ENCODE measurements at regions not wholly inside any gene's neighbourhood (a gene's known extent, or its start where the extent isn't known, plus 50 kb on each side); places are given as distances from the start of the nearest gene placed in this dataset.
"Not testable (repeated sequence)": the region's sequence is repeated elsewhere in the genome, so short reads cannot be mapped to it uniquely, and the experiment has no call there.

GRCh38 chr22:48486558-48486957 is 1341.1 kb downstream of the BRD1 start:
- peaks cover 3 to 11% of the 10 kb centered on the region in 2 donors for H3K4me1 ChIP-seq
- TF ChIP-seq CTCF (IDR thresholded peaks at IDR 0.05) = no peak
- no peak for ATAC-seq
- peak in 1 of 4 donors; percentile 24 for DNase-seq
- peaks cover 30 to 66% of the 10 kb centered on the region in 2 donors for H3K27me3 ChIP-seq
- no peak overlapping the region for H3K4me3 ChIP-seq
- no peak overlapping the region for H3K27ac ChIP-seq
- no peaks in the 10 kb centered on the region for H3K9me3 ChIP-seq
- intact Hi-C loops (cut with DNase I) = no loop called here
- H3K36me3 ChIP-seq = no peaks in the 10 kb centered on the region

GRCh38 chr22:48486134-48486532 is 1341.5 kb downstream of the BRD1 start:
- Histone ChIP-seq H3K4me3 (no peak overlapping the region), H3K36me3 (no peaks in the 10 kb centered on the region), H3K9me3 (no peaks in the 10 kb centered on the region), H3K4me1 (peaks cover 3 to 11% of the 10 kb centered on the region in 2 donors), H3K27ac (no peak overlapping the region), H3K27me3 (peaks cover 26 to 62% of the 10 kb centered on the region in 2 donors)
- ATAC-seq (no peak), DNase-seq (peak in 1 of 4 donors; percentile 58)
- intact Hi-C loops (cut with DNase I) = no loop called here
- no peak for TF ChIP-seq CTCF (IDR thresholded peaks at IDR 0.05)

GRCh38 chr22:48485149-48486133 is 1342.2 kb downstream of the BRD1 start:
- Histone ChIP-seq H3K27me3 (peaks cover 19 to 55% of the 10 kb centered on the region in 2 donors), H3K4me1 (peaks cover 3 to 10% of the 10 kb centered on the region in 2 donors), H3K9me3 (no peaks in the 10 kb centered on the region), H3K4me3 (no peak overlapping the region), H3K36me3 (no peaks in the 10 kb centered on the region), H3K27ac (no peak overlapping the region)
- DNase-seq (peak in 1 of 4 donors; percentile 61), ATAC-seq (no peak)
- no peak for TF ChIP-seq CTCF (IDR thresholded peaks at IDR 0.05)
- intact Hi-C loops (cut with DNase I) = no loop called here

GRCh38 chr22:48483764-48484528 is 1343.7 kb downstream of the BRD1 start:
- Histone ChIP-seq H3K4me1 (no peaks in the 10 kb centered on the region), H3K4me3 (no peak overlapping the region), H3K27ac (no peak overlapping the region), H3K9me3 (no peaks in the 10 kb centered on the region), H3K36me3 (no peaks in the 10 kb centered on the region), H3K27me3 (peaks cover 8 to 41% of the 10 kb centered on the region in 2 donors)
- DNase-seq (no peak), ATAC-seq (no peak)
- intact Hi-C loops (cut with DNase I) = no loop called here
- TF ChIP-seq CTCF (IDR thresholded peaks at IDR 0.05) = no peak

- ATAC-seq (no peak), DNase-seq (no peak)
- Histone ChIP-seq H3K27me3 (peaks cover 0 to 30% of the 10 kb centered on the region in 2 donors), H3K36me3 (no peaks in the 10 kb centered on the region), H3K27ac (no peak overlapping the region), H3K4me1 (no peaks in the 10 kb centered on the region), H3K9me3 (no peaks in the 10 kb centered on the region), H3K4me3 (no peak overlapping the region)
- TF ChIP-seq CTCF (IDR thresholded peaks at IDR 0.05) = no peak
- intact Hi-C loops (cut with DNase I) = no loop called here
Measured at GRCh38 chr22:48482771-48483170, 1344.9 kb downstream of the BRD1 start.

- H3K4me1 ChIP-seq, DNase-seq: not testable (repeated sequence)
Measured at GRCh38 chr22:48482198-48482597, 1345.5 kb downstream of the BRD1 start.

More at GRCh38 chr22:48482198-48482597, 1345.5 kb downstream of the BRD1 start:
- H3K27me3 ChIP-seq = peaks cover 0 to 24% of the 10 kb centered on the region in 2 donors
- H3K27ac ChIP-seq; H3K4me3 ChIP-seq; H3K36me3 ChIP-seq; intact Hi-C loops (cut with DNase I); H3K9me3 ChIP-seq; ATAC-seq: not testable (repeated sequence)

All from left lung (tissue), 4 donors.